Hepatocyte (in vitro differentiated cells): ENCODE measurements at regions not wholly inside any gene's neighbourhood (a gene's known extent, or its start where the extent isn't known, plus 50 kb on each side); places are given as distances from the start of the nearest gene placed in this dataset.
"Not testable (repeated sequence)": the region's sequence is repeated elsewhere in the genome, so short reads cannot be mapped to it uniquely, and the experiment has no call there.

Experiments used
- DNase-seq: peaks from one replicate; pipeline ENCODE4 v3.0.0-alpha.2; 2016; ENCODE audit warnings: low spot score
- H2AFZ ChIP-seq: fragments of 200-600 bp; sonication (generic); 2 replicates; pipeline ENCODE4 v1.6.0; 2016; ENCODE audit warnings: antibody characterized with exemption, mild to moderate bottlenecking
- H3K27ac ChIP-seq: fragments of 200-600 bp; sonication (generic); 2 replicates; pipeline ENCODE4 v1.5.1; 2016; ENCODE audit warnings: mild to moderate bottlenecking
- H3K27me3 ChIP-seq: fragments of 200-600 bp; sonication (generic); 2 replicates; pipeline ENCODE4 v1.6.1; 2016
- H3K36me3 ChIP-seq: fragments of 200-600 bp; sonication (generic); replicated peaks from 2 replicates; pipeline ENCODE4 v1.5.1; 2016; ENCODE audit warnings: low read depth; ENCODE audit not compliant: insufficient read depth
- H3K4me1 ChIP-seq: fragments of 200-600 bp; sonication (generic); 2 replicates; pipeline ENCODE4 v1.5.1; 2016; ENCODE audit warnings: mild to moderate bottlenecking, moderate library complexity; ENCODE audit not compliant: insufficient read depth
- H3K4me2 ChIP-seq: fragments of 200-600 bp; sonication (generic); 2 replicates; pipeline ENCODE4 v1.6.0; 2016
- H3K4me3 ChIP-seq: fragments of 200-600 bp; sonication (generic); 2 replicates; pipeline ENCODE4 v1.5.1; 2016; ENCODE audit warnings: mild to moderate bottlenecking
- H3K79me2 ChIP-seq: fragments of 200-600 bp; sonication (generic); 2 replicates; pipeline ENCODE4 v1.6.0; 2017; ENCODE audit warnings: mild to moderate bottlenecking
- H3K9me2 ChIP-seq: fragments of 200-600 bp; sonication (generic); replicated peaks from 2 replicates; pipeline ENCODE4 v1.6.0; 2017; ENCODE audit warnings: mild to moderate bottlenecking; ENCODE audit not compliant: insufficient read depth
- H3K9me3 ChIP-seq: fragments of 200-600 bp; sonication (generic); 2 replicates; pipeline ENCODE4 v1.5.1; 2016; ENCODE audit warnings: low read depth, mild to moderate bottlenecking
- H4K20me1 ChIP-seq: fragments of 200-600 bp; sonication (generic); 2 replicates; pipeline ENCODE4 v1.6.0; 2016; ENCODE audit warnings: mild to moderate bottlenecking; ENCODE audit not compliant: insufficient read depth, poor library complexity, severe bottlenecking
- CTCF ChIP-seq: fragments of 200-600 bp; sonication (generic); IDR thresholded peaks from 2 replicates; pipeline ENCODE4 v1.5.1; 2016; ENCODE audit warnings: antibody characterized with exemption, mild to moderate bottlenecking; ENCODE audit not compliant: poor library complexity
- EZH2 ChIP-seq: fragments of 200-600 bp; sonication (generic); IDR thresholded peaks from 2 replicates; pipeline ENCODE4 v1.6.1; 2016; ENCODE audit warnings: antibody characterized with exemption, mild to moderate bottlenecking, borderline replicate concordance
- EZH2phosphoT487 ChIP-seq: fragments of 200-600 bp; sonication (generic); IDR thresholded peaks from one replicate; pipeline ENCODE4 v1.6.1; 2018; ENCODE audit warnings: antibody characterized with exemption, mild to moderate bottlenecking, low read depth, moderate library complexity; ENCODE audit not compliant: unreplicated experiment, severe bottlenecking
- WGBS: methylation state at CpG from one replicate; pipeline ENCODE4 v1.1.6; 2016; ENCODE audit warnings: low lambda C conversion rate; ENCODE audit errors: missing lambda C conversion rate; 5-methylcytosine and 5-hydroxymethylcytosine counted together

- no peaks in the 10 kb centered on the region for H3K4me1 ChIP-seq
- H3K4me2 ChIP-seq, result no peak overlapping the region
- no peaks in the 10 kb centered on the region for H3K9me3 ChIP-seq
- no peak overlapping the region for H3K27ac ChIP-seq
- no peak for DNase-seq
- no peak for TF ChIP-seq EZH2
- TF ChIP-seq CTCF, result no peak
- TF ChIP-seq EZH2phosphoT487, result no peak
- no peaks in the 10 kb centered on the region for H3K36me3 ChIP-seq
- WGBS, result 70% methylated on average over 4 of the region's 4 CpGs
- H3K27me3 ChIP-seq, result no peaks in the 10 kb centered on the region
- H2AFZ ChIP-seq, result no peak overlapping the region
- no peaks in the 10 kb centered on the region for H3K79me2 ChIP-seq
- no peaks in the 10 kb centered on the region for H3K9me2 ChIP-seq
- H3K4me3 ChIP-seq, result no peak overlapping the region
- no peaks in the 10 kb centered on the region for H4K20me1 ChIP-seq
Observed at GRCh38 chr3:166634091-166634746, 745.9 kb downstream of the ZBBX start.

DNA sequence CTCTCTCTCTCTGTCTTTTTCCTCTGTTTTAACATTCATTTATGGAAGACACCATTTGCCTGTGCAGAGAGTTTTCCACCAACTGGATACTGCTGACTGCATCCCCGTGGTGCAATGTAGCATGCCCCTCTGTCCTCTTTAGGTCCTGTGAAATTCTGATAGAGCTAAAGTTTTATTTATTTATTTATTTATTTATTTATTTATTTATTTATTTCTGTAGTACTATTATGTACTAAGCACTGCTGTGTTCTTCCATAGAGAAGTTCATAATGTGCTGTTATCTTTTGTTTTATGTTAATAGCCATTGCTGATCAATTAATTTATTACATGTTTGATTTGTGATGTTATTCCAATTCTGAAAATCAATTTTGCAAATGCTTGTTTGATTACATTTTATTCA is 749.9 kb downstream of the ZBBX start:
- no peaks in the 10 kb centered on the region for H3K36me3 ChIP-seq
- no peaks in the 10 kb centered on the region for H4K20me1 ChIP-seq
- no peak overlapping the region for H3K4me3 ChIP-seq
- no peaks in the 10 kb centered on the region for H3K4me1 ChIP-seq
- TF ChIP-seq EZH2phosphoT487, result no peak
- no peak for TF ChIP-seq CTCF
- TF ChIP-seq EZH2, result no peak
- H3K4me2 ChIP-seq, result no peak overlapping the region
- H3K9me2 ChIP-seq, result no peaks in the 10 kb centered on the region
- H3K79me2 ChIP-seq, result no peaks in the 10 kb centered on the region
- 92% methylated on average over 1 of the region's 1 CpG for WGBS
- no peaks in the 10 kb centered on the region for H3K27me3 ChIP-seq
- H3K27ac ChIP-seq, result no peak overlapping the region
- no peaks in the 10 kb centered on the region for H3K9me3 ChIP-seq
- no peak for DNase-seq
- H2AFZ ChIP-seq, result no peak overlapping the region

DNA sequence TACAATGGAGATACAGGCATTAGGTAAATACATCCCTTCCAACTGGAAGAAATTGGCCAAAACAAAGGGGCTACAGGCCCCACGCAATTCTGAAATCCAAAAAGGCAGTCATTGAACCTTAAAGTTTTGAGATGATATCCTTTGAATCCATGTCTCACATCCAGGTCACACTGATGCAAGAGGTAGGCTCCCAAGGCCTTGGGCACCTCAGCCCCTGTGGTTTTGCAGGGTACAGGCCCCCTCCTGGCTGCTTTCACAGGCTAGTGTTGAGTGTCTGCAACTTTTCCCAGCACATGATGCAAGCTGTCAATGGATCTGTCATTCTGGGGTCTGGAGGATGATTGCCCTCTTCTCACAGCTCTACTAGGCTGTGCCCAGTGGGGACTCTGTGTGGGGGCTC is 766.7 kb downstream of the ZBBX start:
- H3K4me3 ChIP-seq, result no peak overlapping the region
- H3K9me2 ChIP-seq, result no peaks in the 10 kb centered on the region
- no peak overlapping the region for H2AFZ ChIP-seq
- H3K36me3 ChIP-seq, result no peaks in the 10 kb centered on the region
- no peak for DNase-seq
- no peaks in the 10 kb centered on the region for H3K27me3 ChIP-seq
- H3K4me1 ChIP-seq, result no peaks in the 10 kb centered on the region
- H3K4me2 ChIP-seq, result no peak overlapping the region
- WGBS, result 95% methylated on average over 1 of the region's 1 CpG
- TF ChIP-seq CTCF (no peak), EZH2 (no peak), EZH2phosphoT487 (no peak)
- H3K9me3 ChIP-seq, result peaks cover 3% of the 10 kb centered on the region
- H3K79me2 ChIP-seq, result no peaks in the 10 kb centered on the region
- H4K20me1 ChIP-seq, result no peaks in the 10 kb centered on the region
- H3K27ac ChIP-seq, result no peak overlapping the region

DNA sequence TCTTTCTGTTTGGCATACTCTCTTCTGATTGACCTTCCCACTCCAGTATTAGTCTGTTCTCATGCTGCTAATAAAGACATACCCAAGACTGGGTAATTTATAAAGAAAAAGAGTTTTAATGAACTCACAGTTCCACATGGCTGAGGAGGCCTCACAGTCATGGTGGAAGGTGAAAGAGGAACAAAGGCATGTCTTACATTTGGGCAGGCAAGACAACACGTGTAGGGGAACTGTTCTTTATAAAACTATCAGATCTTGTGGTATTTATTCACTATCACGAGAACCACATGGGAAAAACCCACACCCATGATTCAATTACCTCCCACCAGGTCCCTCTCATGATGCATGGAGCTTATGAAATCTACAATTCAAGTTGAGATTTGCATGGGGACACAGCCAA is 767.3 kb downstream of the ZBBX start:
- not testable (repeated sequence) for H3K4me1 ChIP-seq, H4K20me1 ChIP-seq, H3K9me2 ChIP-seq, H3K27ac ChIP-seq, H3K4me2 ChIP-seq, H3K9me3 ChIP-seq, H2AFZ ChIP-seq, H3K36me3 ChIP-seq, H3K4me3 ChIP-seq, DNase-seq, H3K79me2 ChIP-seq, H3K27me3 ChIP-seq
- WGBS, result 69% methylated on average over 2 of the region's 2 CpGs
